ENCODE measurements at regions not wholly inside any gene's neighbourhood (a gene's known extent, or its start where the extent isn't known, plus 50 kb on each side); places are given as distances from the start of the nearest gene placed in this dataset.

DNA sequence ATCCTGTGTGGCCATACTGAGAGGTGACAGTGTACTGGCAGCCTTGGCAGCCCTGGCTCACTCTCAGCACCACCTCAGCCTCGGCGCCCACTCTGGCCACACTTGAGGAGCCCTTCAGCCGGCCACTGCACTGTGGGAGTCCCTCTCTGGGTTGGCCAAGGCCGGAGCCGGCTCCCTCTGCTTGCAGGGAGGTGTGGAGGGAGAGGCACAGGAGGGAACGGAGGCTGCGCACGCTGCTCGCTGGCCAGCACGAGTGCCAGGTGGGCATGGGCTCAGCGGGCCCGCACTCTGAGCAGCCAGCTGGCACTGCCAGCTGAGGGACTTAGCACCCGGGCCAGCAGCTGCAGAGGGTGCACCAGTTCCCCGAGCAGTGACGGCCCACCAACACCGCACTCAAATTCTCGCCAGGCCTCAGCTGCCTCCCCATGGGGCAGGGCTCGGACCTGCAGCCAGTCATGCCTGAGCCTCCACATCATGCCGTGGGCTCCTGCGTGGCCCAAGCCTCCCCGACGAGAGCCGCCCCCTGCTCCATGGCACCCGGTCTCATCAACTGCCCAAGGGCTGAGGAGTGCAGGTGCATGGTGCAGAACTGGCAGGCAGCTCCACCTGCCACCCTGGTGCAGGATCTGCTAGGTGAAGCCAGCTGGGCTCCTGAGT lies 184.4 kb upstream of the TOX3 start:
- no peaks in the 10 kb centered on the region for H3K9me3 ChIP-seq
- H3K27me3 ChIP-seq = no peaks in the 10 kb centered on the region
- H3K27ac ChIP-seq = no peak overlapping the region
- no peaks in the 10 kb centered on the region for H3K36me3 ChIP-seq
- TF ChIP-seq POLR2A (IDR thresholded peaks at IDR 0.05) = no peak
- no peak for TF ChIP-seq EP300 (IDR thresholded peaks at IDR 0.05; ENCODE audit: low read depth)
- TF ChIP-seq, protein P1, sequence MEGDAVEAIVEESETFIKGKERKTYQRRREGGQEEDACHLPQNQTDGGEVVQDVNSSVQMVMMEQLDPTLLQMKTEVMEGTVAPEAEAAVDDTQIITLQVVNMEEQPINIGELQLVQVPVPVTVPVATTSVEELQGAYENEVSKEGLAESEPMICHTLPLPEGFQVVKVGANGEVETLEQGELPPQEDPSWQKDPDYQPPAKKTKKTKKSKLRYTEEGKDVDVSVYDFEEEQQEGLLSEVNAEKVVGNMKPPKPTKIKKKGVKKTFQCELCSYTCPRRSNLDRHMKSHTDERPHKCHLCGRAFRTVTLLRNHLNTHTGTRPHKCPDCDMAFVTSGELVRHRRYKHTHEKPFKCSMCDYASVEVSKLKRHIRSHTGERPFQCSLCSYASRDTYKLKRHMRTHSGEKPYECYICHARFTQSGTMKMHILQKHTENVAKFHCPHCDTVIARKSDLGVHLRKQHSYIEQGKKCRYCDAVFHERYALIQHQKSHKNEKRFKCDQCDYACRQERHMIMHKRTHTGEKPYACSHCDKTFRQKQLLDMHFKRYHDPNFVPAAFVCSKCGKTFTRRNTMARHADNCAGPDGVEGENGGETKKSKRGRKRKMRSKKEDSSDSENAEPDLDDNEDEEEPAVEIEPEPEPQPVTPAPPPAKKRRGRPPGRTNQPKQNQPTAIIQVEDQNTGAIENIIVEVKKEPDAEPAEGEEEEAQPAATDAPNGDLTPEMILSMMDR (IDR thresholded peaks at IDR 0.05) = no peak
- TF ChIP-seq POLR2AphosphoS5 (IDR thresholded peaks at IDR 0.05) = no peak
- in situ Hi-C loops (cut with MboI; ENCODE audit: low pct_ligation_motif_present in 1 of 4, low pct_unique_long_range_greater_than_20kb in 1 of 4, low sequenced_read_pairs in 3 of 4) = no loop called here
- WGBS, 2 donors (ENCODE audit: low coverage in 1 of 2) = 88 to 100% methylated on average over 5 to 16 of the region's 24 CpGs
- intact Hi-C loops (cut with DNase I; ENCODE audit: low total_unique reads) = no loop called here
- DNase-seq = no peak
- no peaks in the 10 kb centered on the region for H3K4me1 ChIP-seq
- no peak overlapping the region for H3K4me3 ChIP-seq

- TF ChIP-seq POLR2A (IDR thresholded peaks at IDR 0.05) (no peak), EP300 (IDR thresholded peaks at IDR 0.05; ENCODE audit: low read depth) (no peak), POLR2AphosphoS5 (IDR thresholded peaks at IDR 0.05) (no peak)
- TF ChIP-seq, protein P1 (IDR thresholded peaks at IDR 0.05) = no peak
- Histone ChIP-seq H3K36me3 (no peaks in the 10 kb centered on the region), H3K27ac (no peak overlapping the region), H3K4me3 (no peak overlapping the region), H3K9me3 (no peaks in the 10 kb centered on the region), H3K4me1 (no peaks in the 10 kb centered on the region), H3K27me3 (no peaks in the 10 kb centered on the region)
- intact Hi-C loops (cut with DNase I; ENCODE audit: low total_unique reads) = no loop called here
- 73 to 92% methylated on average over 1 to 7 of the region's 7 CpGs for WGBS, 2 donors (ENCODE audit: low coverage in 1 of 2)
- DNase-seq = no peak
- in situ Hi-C loops (cut with MboI; ENCODE audit: low pct_ligation_motif_present in 1 of 4, low pct_unique_long_range_greater_than_20kb in 1 of 4, low sequenced_read_pairs in 3 of 4) = no loop called here
Observed at GRCh38 chr16:52729731-52730130, 182.8 kb upstream of the TOX3 start.

GRCh38 chr16:52727849-52728248 lies 180.9 kb upstream of the TOX3 start:
- Histone ChIP-seq H3K36me3 (no peaks in the 10 kb centered on the region), H3K4me1 (no peaks in the 10 kb centered on the region), H3K27me3 (no peaks in the 10 kb centered on the region), H3K9me3 (no peaks in the 10 kb centered on the region), H3K27ac (no peak overlapping the region), H3K4me3 (no peak overlapping the region)
- no peak for DNase-seq
- WGBS, 2 donors (ENCODE audit: low coverage in 1 of 2) = 59 to 60% methylated on average over 3 to 4 of the region's 4 CpGs
- no peak for TF ChIP-seq POLR2AphosphoS5 (IDR thresholded peaks at IDR 0.05)
- TF ChIP-seq EP300 (IDR thresholded peaks at IDR 0.05; ENCODE audit: low read depth) = no peak
- TF ChIP-seq, protein P1 (IDR thresholded peaks at IDR 0.05) = no peak
- no peak for TF ChIP-seq POLR2A (IDR thresholded peaks at IDR 0.05)
- intact Hi-C loops (cut with DNase I; ENCODE audit: low total_unique reads) (no loop called here), in situ Hi-C loops (cut with MboI; ENCODE audit: low pct_ligation_motif_present in 1 of 4, low pct_unique_long_range_greater_than_20kb in 1 of 4, low sequenced_read_pairs in 3 of 4) (no loop called here)

GRCh38 chr16:52727441-52727840 lies 180.5 kb upstream of the TOX3 start:
- TF ChIP-seq POLR2AphosphoS5 (IDR thresholded peaks at IDR 0.05) (no peak), POLR2A (IDR thresholded peaks at IDR 0.05) (no peak), EP300 (IDR thresholded peaks at IDR 0.05; ENCODE audit: low read depth) (no peak)
- TF ChIP-seq, protein P1 (IDR thresholded peaks at IDR 0.05) = no peak
- no peaks in the 10 kb centered on the region for H3K27me3 ChIP-seq
- whole genome bisulfite sequencing, 2 donors (ENCODE audit: low coverage in 1 of 2) = 69 to 80% methylated on average over 2 of the region's 2 CpGs
- intact Hi-C loops (cut with DNase I; ENCODE audit: low total_unique reads) (no loop called here), in situ Hi-C loops (cut with MboI; ENCODE audit: low pct_ligation_motif_present in 1 of 4, low pct_unique_long_range_greater_than_20kb in 1 of 4, low sequenced_read_pairs in 3 of 4) (no loop called here)
- H3K36me3 ChIP-seq = no peaks in the 10 kb centered on the region
- H3K27ac ChIP-seq = no peak overlapping the region
- no peaks in the 10 kb centered on the region for H3K4me1 ChIP-seq
- no peaks in the 10 kb centered on the region for H3K9me3 ChIP-seq
- DNase-seq = no peak
- H3K4me3 ChIP-seq = no peak overlapping the region

Measured in transverse colon (tissue), 4 donors.